Astrocyte (in vitro differentiated cells and primary cell): ENCODE measurements at regions not wholly inside any gene's neighbourhood (a gene's known extent, or its start where the extent isn't known, plus 50 kb on each side); places are given as distances from the start of the nearest gene placed in this dataset.

ENCODE experiments used
- DNase-seq: peaks from one replicate; pipeline ENCODE4 v3.0.0-alpha.2; 2010; ENCODE audit warnings: low read depth
- FAIRE-seq: peaks from 2 replicates; lab custom pipeline; 2011; peaks lifted over from hg19 to GRCh38; lab: Jason Lieb, UNC
- H2AFZ ChIP-seq: 2 replicates; pipeline ENCODE4 v1.6.0; 2012; ENCODE audit warnings: low read depth, low read length, inconsistent platforms
- H3K27ac ChIP-seq: 2 replicates; pipeline ENCODE4 v1.5.1; 2011; ENCODE audit warnings: low read depth, low read length, inconsistent platforms
- H3K27me3 ChIP-seq: 2 replicates; pipeline ENCODE4 v1.6.0; 2011; ENCODE audit warnings: low read length, inconsistent platforms; ENCODE audit not compliant: insufficient read depth
- H3K36me3 ChIP-seq: 2 replicates; pipeline ENCODE4 v1.5.1; 2011; ENCODE audit warnings: low read length, inconsistent platforms; ENCODE audit not compliant: insufficient read depth
- H3K4me1 ChIP-seq: 2 replicates; pipeline ENCODE4 v1.5.1; 2011; ENCODE audit warnings: low read length, inconsistent platforms; ENCODE audit not compliant: insufficient read depth
- H3K4me2 ChIP-seq: 2 replicates; pipeline ENCODE4 v1.6.0; 2012; ENCODE audit warnings: low read length, inconsistent platforms
- H3K4me3 ChIP-seq: 2 replicates; pipeline ENCODE4 v1.5.1; 2011; ENCODE audit warnings: low read depth, mild to moderate bottlenecking, low read length, inconsistent platforms; ENCODE audit not compliant: insufficient read depth
- H3K79me2 ChIP-seq: 2 replicates; pipeline ENCODE4 v1.6.0; 2012; ENCODE audit warnings: mild to moderate bottlenecking, low read length, inconsistent platforms; ENCODE audit not compliant: insufficient read depth
- H3K9ac ChIP-seq: 2 replicates; pipeline ENCODE4 v1.6.0; 2012; ENCODE audit warnings: mild to moderate bottlenecking, low read length, inconsistent platforms
- H3K9me3 ChIP-seq: 2 replicates; pipeline ENCODE4 v1.5.1; 2012; ENCODE audit warnings: low read depth, mild to moderate bottlenecking, low read length, inconsistent platforms; ENCODE audit not compliant: insufficient read depth
- H4K20me1 ChIP-seq: 2 replicates; pipeline ENCODE4 v1.6.0; 2012; ENCODE audit warnings: low read length, inconsistent platforms; ENCODE audit not compliant: insufficient read depth
- H3K27ac Mint-ChIP-seq: one replicate; pipeline ENCODE4 v1.8.0; 2021; ENCODE audit warnings: mild to moderate bottlenecking, mixed read lengths; ENCODE audit not compliant: unreplicated experiment
- H3K27me3 Mint-ChIP-seq: one replicate; pipeline ENCODE4 v1.8.0; 2021; ENCODE audit warnings: low read depth, mixed read lengths; ENCODE audit not compliant: unreplicated experiment
- H3K36me3 Mint-ChIP-seq: one replicate; pipeline ENCODE4 v1.8.0; 2021; ENCODE audit warnings: low read depth, mixed read lengths; ENCODE audit not compliant: unreplicated experiment
- H3K4me1 Mint-ChIP-seq: one replicate; pipeline ENCODE4 v1.8.0; 2021; ENCODE audit warnings: low read depth, mixed read lengths; ENCODE audit not compliant: unreplicated experiment
- H3K4me3 Mint-ChIP-seq: one replicate; pipeline ENCODE4 v1.8.0; 2021; ENCODE audit warnings: mild to moderate bottlenecking, moderate library complexity, mixed read lengths; ENCODE audit not compliant: unreplicated experiment
- H3K9me3 Mint-ChIP-seq: one replicate; pipeline ENCODE4 v1.8.0; 2021; ENCODE audit warnings: mild to moderate bottlenecking, mixed read lengths; ENCODE audit not compliant: unreplicated experiment
- CTCF ChIP-seq: IDR thresholded peaks from 2 replicates; pipeline ENCODE4 v1.5.1; 2011; ENCODE audit warnings: low read depth, mild to moderate bottlenecking, inconsistent platforms, low read length, moderate library complexity; ENCODE audit not compliant: insufficient read depth
- EZH2 ChIP-seq: IDR thresholded peaks from 2 replicates; pipeline ENCODE4 v1.6.1; 2012; ENCODE audit warnings: mild to moderate bottlenecking, low read length, inconsistent platforms; ENCODE audit not compliant: insufficient read depth

GRCh38 chr17:74010903-74011302 lies 192.6 kb upstream of the RPL38 start:
- Mint-ChIP-seq H3K4me3 (no peak overlapping the region), H3K9me3 (peaks cover 8% of the 10 kb centered on the region), H3K36me3 (no peaks in the 10 kb centered on the region), H3K27ac (no peak overlapping the region), H3K4me1 (peaks cover 1% of the 10 kb centered on the region), H3K27me3 (peaks cover 50% of the 10 kb centered on the region)
- Histone ChIP-seq H3K27ac (no peak overlapping the region), H3K4me2 (no peak overlapping the region), H3K9ac (no peak overlapping the region), H3K9me3 (no peaks in the 10 kb centered on the region), H3K79me2 (no peaks in the 10 kb centered on the region), H4K20me1 (no peaks in the 10 kb centered on the region), H3K36me3 (no peaks in the 10 kb centered on the region), H3K27me3 (peaks cover 3% of the 10 kb centered on the region), H3K4me3 (no peak overlapping the region), H2AFZ (no peak overlapping the region), H3K4me1 (no peaks in the 10 kb centered on the region)
- DNase-seq (no peak), FAIRE-seq (no peak)
- TF ChIP-seq EZH2: no peak
- TF ChIP-seq CTCF: no peak

GRCh38 chr17:74011966-74012365 lies 191.5 kb upstream of the RPL38 start:
- Histone ChIP-seq H4K20me1 (no peaks in the 10 kb centered on the region), H3K4me2 (no peak overlapping the region), H3K27ac (no peak overlapping the region), H3K9ac (no peak overlapping the region), H3K27me3 (peaks cover 2% of the 10 kb centered on the region), H3K9me3 (no peaks in the 10 kb centered on the region), H3K4me3 (no peak overlapping the region), H3K79me2 (no peaks in the 10 kb centered on the region), H3K4me1 (no peaks in the 10 kb centered on the region), H2AFZ (no peak overlapping the region), H3K36me3 (no peaks in the 10 kb centered on the region)
- Mint-ChIP-seq H3K4me1 (peaks cover 1% of the 10 kb centered on the region), H3K4me3 (no peak overlapping the region), H3K9me3 (peaks cover 8% of the 10 kb centered on the region), H3K27ac (no peak overlapping the region), H3K36me3 (no peaks in the 10 kb centered on the region), H3K27me3 (peaks cover 54% of the 10 kb centered on the region)
- TF ChIP-seq CTCF (no peak), EZH2 (no peak)
- FAIRE-seq (no peak), DNase-seq (no peak)

GRCh38 chr17:74012465-74012864 lies 191.0 kb upstream of the RPL38 start:
- H4K20me1 ChIP-seq: no peaks in the 10 kb centered on the region
- H3K4me3 Mint-ChIP-seq: no peak overlapping the region
- no peaks in the 10 kb centered on the region for H3K36me3 ChIP-seq
- no peaks in the 10 kb centered on the region for H3K79me2 ChIP-seq
- peaks cover 56% of the 10 kb centered on the region for H3K27me3 Mint-ChIP-seq
- TF ChIP-seq EZH2 (no peak), CTCF (no peak)
- H3K9me3 ChIP-seq: no peaks in the 10 kb centered on the region
- no peaks in the 10 kb centered on the region for H3K4me1 ChIP-seq
- H2AFZ ChIP-seq: no peak overlapping the region
- H3K9me3 Mint-ChIP-seq: peaks cover 8% of the 10 kb centered on the region
- DNase-seq (no peak), FAIRE-seq (no peak)
- no peaks in the 10 kb centered on the region for H3K36me3 Mint-ChIP-seq
- H3K27ac ChIP-seq: no peak overlapping the region
- no peak overlapping the region for H3K27ac Mint-ChIP-seq
- H3K4me2 ChIP-seq: no peak overlapping the region
- no peak overlapping the region for H3K9ac ChIP-seq
- peaks cover 1% of the 10 kb centered on the region for H3K4me1 Mint-ChIP-seq
- no peak overlapping the region for H3K4me3 ChIP-seq
- H3K27me3 ChIP-seq: peaks cover 5% of the 10 kb centered on the region
